Heart right ventricle (tissue), 16 donors: ENCODE measurements at regions not wholly inside any gene's neighbourhood (a gene's known extent, or its start where the extent isn't known, plus 50 kb on each side); places are given as distances from the start of the nearest gene placed in this dataset.
"Not testable (repeated sequence)": the region's sequence is repeated elsewhere in the genome, so short reads cannot be mapped to it uniquely, and the experiment has no call there.

Experiments
- ATAC-seq, 8 donors: fragments of 200-7000 bp; cut with Tn5 transposase; one replicate each; pipeline ENCODE4 v1.9.1; 2020; ENCODE audit warnings: mild to moderate bottlenecking in 8 of 8, moderate library complexity in 8 of 8, moderate number of reproducible peaks in 1 of 8
- DNase-seq, 2 donors: peaks; one replicate each; pipeline ENCODE4 v3.0.0-alpha.2; 2020
- H3K27ac ChIP-seq, 10 donors: fragments of 200-600 bp; sonication (generic) in 2 of 10; one replicate each; pipeline versions ENCODE4 v1.5.0 to v1.8.0; 2020 to 2022; ENCODE audit warnings: mild to moderate bottlenecking in 3 of 10
- H3K27me3 ChIP-seq, 7 donors: fragments of 200-600 bp; one replicate each; pipeline ENCODE4 v1.8.0; 2021 to 2022; ENCODE audit warnings: mild to moderate bottlenecking in 2 of 7
- H3K36me3 ChIP-seq, 9 donors: fragments of 200-600 bp; sonication (generic) in 1 of 9; one replicate each; pipeline versions ENCODE4 v1.5.0 to v1.8.0; 2020 to 2022; ENCODE audit warnings: mild to moderate bottlenecking in 2 of 9
- H3K4me1 ChIP-seq, 9 donors: fragments of 200-600 bp; sonication (generic) in 1 of 9; one replicate each; pipeline versions ENCODE4 v1.5.0 to v1.8.0; 2020 to 2022; ENCODE audit warnings: mild to moderate bottlenecking in 4 of 9
- H3K4me3 ChIP-seq, 10 donors: fragments of 200-600 bp; sonication (generic) in 2 of 10; one replicate each; pipeline versions ENCODE4 v1.5.0 to v1.8.0; 2020 to 2022; ENCODE audit warnings: mild to moderate bottlenecking in 7 of 10, moderate library complexity in 2 of 10
- H3K9me3 ChIP-seq, 11 donors: fragments of 200-600 bp in 10 of 11; sonication (generic) in 2 of 11; one replicate each; pipeline versions ENCODE4 v1.5.0 to v1.8.0; 2013 to 2022; ENCODE audit warnings: mild to moderate bottlenecking in 2 of 11, control low read depth in 1 of 11, moderate library complexity in 1 of 11
- WGBS, 2 donors: extraction: QIAGEN DNeasy Blood & Tissue Kit; methylation state at CpG; one replicate each; pipeline ENCODE4 v1.1.7; 2013; ENCODE audit warnings: inconsistent platforms in 1 of 2; 5-methylcytosine and 5-hydroxymethylcytosine counted together
- intact Hi-C, 10 donors: fragments of 100-400 bp; cut with DNase I; formaldehyde crosslinking; loops; one replicate each; pipeline versions ENCODE4 v1.11.1 to v1.14.2; 2022
- donor health status: Arrhythmogenic right ventricular cardiomyopathy.
- donor health status: ischemic (EF 13 %, LVEDD 7.1; RV severe dilation, severe dysfunction).
- donor health status: healthy with polysubstance abuse.
- donor health status: DM: no; HTN: yes; CAD: no.
- donor health status: DM: no; HTN: no; CAD: no.
- donor health status: ischemic (EF 25% LVEDD 6.9; RV normal size, moderate dysfunction).
- donor health status: ischemic (EF 25% LVEDD 5.7; RV mildly dilated, moderate dysfunction).
- donor health status: healthy.
- donor health status: DM: yes; HTN: yes; CAD: no.
- donor health status: Ischemic cardiomyopathy.
- donor health status: ischemic (EF 35%, LVEDD 5.7; RV mildly dilated, moderate dysfunction).
- donor health status: nonischemic (EF 11% LVEDD 7.7; RV severe dilation, severe dysfunction).
- donor health status: DM: yes; HTN: yes; CAD: no.
- donor health status: PGD.
- donor health status: ischemic (EF 29% LVEDD 5.4; RV normal size, mild dysfunction).
- donor health status: nonischemic (EF 23%, LVEDD 6.1; RV moderate dilation, normal function).

- H3K4me1 ChIP-seq, H3K4me3 ChIP-seq, ATAC-seq, H3K36me3 ChIP-seq, intact Hi-C loops, DNase-seq, H3K27me3 ChIP-seq, H3K27ac ChIP-seq: not testable (repeated sequence)
- WGBS, 2 donors, result 47 to 58% methylated on average over 5 of the region's 11 CpGs
- H3K9me3 ChIP-seq, result peaks cover 0 to 35% (median 0%) of the 10 kb centered on the region in 11 donors
Observed at GRCh38 chr21:10366210-10366609, 155.2 kb upstream of the TPTE start.

GRCh38 chr21:10367586-10367985 is 153.8 kb upstream of the TPTE start:
- 63% methylated on average over 7 of the region's 8 CpGs for WGBS, 2 donors
- peaks cover 0 to 36% (median 0%) of the 10 kb centered on the region in 11 donors for H3K9me3 ChIP-seq
- DNase-seq, intact Hi-C loops, H3K27ac ChIP-seq, H3K4me3 ChIP-seq, H3K4me1 ChIP-seq, H3K27me3 ChIP-seq, H3K36me3 ChIP-seq: not testable (repeated sequence)
- ATAC-seq, result peak in 7 of 8 donors; percentile 4 to 47 (median 9)

- DNase-seq, H3K4me1 ChIP-seq, H3K36me3 ChIP-seq, H3K27ac ChIP-seq, intact Hi-C loops, H3K4me3 ChIP-seq, H3K27me3 ChIP-seq: not testable (repeated sequence)
- ATAC-seq, result peak; percentile 26 to 50 (median 40)
- 72% methylated on average over 15 of the region's 16 CpGs for WGBS, 2 donors
- H3K9me3 ChIP-seq, result peaks cover 0 to 36% (median 0%) of the 10 kb centered on the region in 11 donors
Observed at GRCh38 chr21:10368323-10368798, 153.0 kb upstream of the TPTE start.

GRCh38 chr21:10369289-10369688 is 152.1 kb upstream of the TPTE start:
- H3K27me3 ChIP-seq, H3K27ac ChIP-seq, H3K36me3 ChIP-seq, H3K4me1 ChIP-seq, intact Hi-C loops, ATAC-seq, H3K4me3 ChIP-seq, DNase-seq: not testable (repeated sequence)
- peaks cover 0 to 43% (median 0%) of the 10 kb centered on the region in 11 donors for H3K9me3 ChIP-seq
- no CpG with 5 or more reads among the region's 1 CpG for WGBS, 2 donors

GRCh38 chr21:10377758-10378157 is 143.6 kb upstream of the TPTE start:
- DNase-seq, result not testable (repeated sequence)
- 71 to 76% methylated on average over 10 of the region's 10 CpGs for WGBS, 2 donors

DNA sequence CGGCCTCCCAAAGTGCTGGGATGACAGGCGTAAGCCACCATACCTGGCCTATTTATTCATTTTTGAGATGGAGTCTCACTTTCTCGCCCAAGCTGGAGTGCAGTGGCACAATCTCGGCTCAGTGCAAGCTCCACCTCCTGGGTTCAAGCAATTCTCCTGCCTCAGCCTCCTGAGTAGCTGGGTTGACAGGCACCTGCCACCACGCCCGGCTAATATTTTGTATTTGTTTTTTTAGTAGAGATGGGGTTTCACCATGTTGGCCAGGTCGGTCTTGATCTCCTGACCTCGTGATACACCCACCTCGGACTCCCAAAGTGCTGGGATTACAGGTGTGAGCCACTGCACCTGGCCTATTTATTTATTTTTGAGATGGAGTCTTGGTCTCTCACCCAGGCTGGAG is 141.6 kb upstream of the TPTE start:
- H3K4me1 ChIP-seq, H3K4me3 ChIP-seq, ATAC-seq, H3K36me3 ChIP-seq, intact Hi-C loops, H3K27me3 ChIP-seq, DNase-seq, H3K27ac ChIP-seq: not testable (repeated sequence)
- peaks cover 0 to 74% (median 16%) of the 10 kb centered on the region in 11 donors for H3K9me3 ChIP-seq
- WGBS, 2 donors, result 82 to 83% methylated on average over 9 of the region's 9 CpGs

More at GRCh38 chr21:10377758-10378157, 143.6 kb upstream of the TPTE start:
- H3K36me3 ChIP-seq, ATAC-seq, H3K4me1 ChIP-seq, intact Hi-C loops, H3K27me3 ChIP-seq, H3K27ac ChIP-seq, H3K4me3 ChIP-seq: not testable (repeated sequence)
- peaks cover 0 to 81% (median 13%) of the 10 kb centered on the region in 11 donors for H3K9me3 ChIP-seq

GRCh38 chr21:10381687-10382060 is 139.7 kb upstream of the TPTE start:
- 73 to 77% methylated on average over 6 of the region's 6 CpGs for WGBS, 2 donors
- H3K4me3 ChIP-seq, H3K27ac ChIP-seq, H3K27me3 ChIP-seq, H3K4me1 ChIP-seq, DNase-seq, intact Hi-C loops, ATAC-seq, H3K36me3 ChIP-seq: not testable (repeated sequence)
- H3K9me3 ChIP-seq, result peaks cover 0 to 80% (median 23%) of the 10 kb centered on the region in 11 donors

GRCh38 chr21:10382135-10382534 is 139.2 kb upstream of the TPTE start:
- H3K36me3 ChIP-seq, intact Hi-C loops, H3K27me3 ChIP-seq, H3K4me1 ChIP-seq, H3K4me3 ChIP-seq, H3K27ac ChIP-seq, ATAC-seq, DNase-seq: not testable (repeated sequence)
- WGBS, 2 donors, result 65 to 69% methylated on average over 8 of the region's 8 CpGs
- peaks cover 0 to 80% (median 23%) of the 10 kb centered on the region in 11 donors for H3K9me3 ChIP-seq

DNA sequence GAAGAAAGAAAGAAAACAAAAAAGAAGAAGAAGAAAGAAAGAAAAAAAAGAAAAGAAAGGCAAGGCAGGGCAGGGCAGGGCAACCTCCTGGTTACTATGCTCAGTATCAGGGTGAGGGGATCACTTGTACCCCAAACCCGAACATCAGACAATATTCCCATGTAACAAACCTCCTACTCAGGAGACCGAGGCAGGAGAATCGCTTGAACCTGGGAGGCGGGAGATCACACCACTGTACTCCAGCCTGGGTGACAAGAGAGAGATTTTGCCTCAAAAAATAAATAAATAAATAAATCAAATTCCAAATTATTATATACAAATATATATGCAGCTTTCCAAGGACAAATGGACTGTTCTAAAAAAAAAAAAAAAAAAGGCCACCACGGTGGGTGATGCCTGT is 138.8 kb upstream of the TPTE start:
- intact Hi-C loops, result not testable (repeated sequence)
- peaks cover 0 to 79% (median 23%) of the 10 kb centered on the region in 11 donors for H3K9me3 ChIP-seq

GRCh38 chr21:10383571-10383970 is 137.8 kb upstream of the TPTE start:
- ATAC-seq, DNase-seq, intact Hi-C loops, H3K27me3 ChIP-seq, H3K36me3 ChIP-seq, H3K4me3 ChIP-seq, H3K27ac ChIP-seq, H3K4me1 ChIP-seq: not testable (repeated sequence)
- peaks cover 0 to 80% (median 24%) of the 10 kb centered on the region in 11 donors for H3K9me3 ChIP-seq
- WGBS, 2 donors, result 79 to 81% methylated on average over 10 of the region's 10 CpGs

More for the DNA sequence above, 138.8 kb upstream of the TPTE start:
- ATAC-seq, H3K4me3 ChIP-seq, H3K36me3 ChIP-seq, DNase-seq, H3K27ac ChIP-seq, H3K27me3 ChIP-seq, H3K4me1 ChIP-seq: not testable (repeated sequence)
- 52% methylated on average over 5 of the region's 5 CpGs for WGBS, 2 donors

- H3K27me3 ChIP-seq, ATAC-seq, H3K4me3 ChIP-seq, DNase-seq, H3K4me1 ChIP-seq, H3K27ac ChIP-seq, H3K36me3 ChIP-seq, intact Hi-C loops: not testable (repeated sequence)
- peaks cover 0 to 85% (median 27%) of the 10 kb centered on the region in 11 donors for H3K9me3 ChIP-seq
- 50 to 62% methylated on average over 3 of the region's 3 CpGs for WGBS, 2 donors
Observed at GRCh38 chr21:10384304-10384861, 137.0 kb upstream of the TPTE start.

GRCh38 chr21:10385202-10385601 is 136.2 kb upstream of the TPTE start:
- H3K4me3 ChIP-seq, DNase-seq, ATAC-seq, H3K27ac ChIP-seq, H3K4me1 ChIP-seq, H3K36me3 ChIP-seq, intact Hi-C loops, H3K27me3 ChIP-seq: not testable (repeated sequence)
- H3K9me3 ChIP-seq, result peaks cover 0 to 83% (median 21%) of the 10 kb centered on the region in 11 donors
- WGBS, 2 donors, result 73 to 81% methylated on average over 3 of the region's 3 CpGs
